ENCODE measurements at regions not wholly inside any gene's neighbourhood (a gene's known extent, or its start where the extent isn't known, plus 50 kb on each side); places are given as distances from the start of the nearest gene placed in this dataset.
"Not testable (repeated sequence)": the region's sequence is repeated elsewhere in the genome, so short reads cannot be mapped to it uniquely, and the experiment has no call there.

DNA sequence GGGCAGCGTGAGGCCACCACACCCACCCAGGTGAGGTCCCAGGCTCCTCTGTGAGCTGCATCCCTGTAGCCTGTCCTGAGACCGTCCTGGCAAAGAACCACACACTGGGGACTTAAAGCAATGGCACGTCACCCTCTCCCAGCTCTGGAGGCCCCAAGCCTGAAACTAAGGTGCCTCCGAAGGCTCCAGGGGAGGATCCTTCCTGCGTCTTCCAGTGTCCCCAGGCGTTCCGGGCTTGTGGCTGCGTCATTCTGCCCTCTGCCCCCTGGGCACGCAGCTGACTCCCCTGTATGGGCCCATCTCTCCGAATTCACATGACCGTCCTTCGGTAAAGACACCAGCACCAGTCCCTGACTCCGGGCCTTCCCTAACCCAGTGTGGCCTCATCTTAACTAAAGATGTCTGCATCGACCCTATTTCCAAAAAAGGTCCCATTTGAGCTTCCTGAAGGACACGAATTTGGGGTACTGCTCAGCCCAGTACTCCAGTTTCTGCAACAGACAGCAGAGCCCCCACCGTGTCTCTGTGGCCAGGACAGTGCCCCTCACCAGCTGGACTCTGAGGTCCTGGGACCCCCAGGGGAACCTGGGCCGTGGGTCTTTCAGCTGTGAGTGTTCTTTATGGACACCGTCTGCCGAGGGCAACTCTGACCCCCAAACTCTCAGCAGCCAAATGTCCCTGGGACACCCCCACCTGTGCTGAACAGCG lies 75.2 kb upstream of the CTDP1 start:
- H3K36me3 ChIP-seq (ENCODE audit: control insufficient read depth, insufficient read depth, low read length), result no peaks in the 10 kb centered on the region
- no peaks in the 10 kb centered on the region; the same call in 1 of the 2 replicates for H3K4me1 ChIP-seq (ENCODE audit: control insufficient read depth, insufficient read depth, low read length)
- H3K4me3 ChIP-seq (ENCODE audit: low read length), result no peak overlapping the region
- no peaks in the 10 kb centered on the region for H3K27me3 ChIP-seq (ENCODE audit: control insufficient read depth, insufficient read depth, low read length)
- H3K27ac ChIP-seq (ENCODE audit: low read length), result no peak overlapping the region
- H3K9me3 ChIP-seq (ENCODE audit: control insufficient read depth, insufficient read depth, low read length), result no peaks in the 10 kb centered on the region
- no CpG with 5 or more reads among the region's 20 CpGs for WGBS (ENCODE audit: insufficient coverage, insufficient read length)
- no peak for DNase-seq (ENCODE audit: low read depth, low spot score)

DNA sequence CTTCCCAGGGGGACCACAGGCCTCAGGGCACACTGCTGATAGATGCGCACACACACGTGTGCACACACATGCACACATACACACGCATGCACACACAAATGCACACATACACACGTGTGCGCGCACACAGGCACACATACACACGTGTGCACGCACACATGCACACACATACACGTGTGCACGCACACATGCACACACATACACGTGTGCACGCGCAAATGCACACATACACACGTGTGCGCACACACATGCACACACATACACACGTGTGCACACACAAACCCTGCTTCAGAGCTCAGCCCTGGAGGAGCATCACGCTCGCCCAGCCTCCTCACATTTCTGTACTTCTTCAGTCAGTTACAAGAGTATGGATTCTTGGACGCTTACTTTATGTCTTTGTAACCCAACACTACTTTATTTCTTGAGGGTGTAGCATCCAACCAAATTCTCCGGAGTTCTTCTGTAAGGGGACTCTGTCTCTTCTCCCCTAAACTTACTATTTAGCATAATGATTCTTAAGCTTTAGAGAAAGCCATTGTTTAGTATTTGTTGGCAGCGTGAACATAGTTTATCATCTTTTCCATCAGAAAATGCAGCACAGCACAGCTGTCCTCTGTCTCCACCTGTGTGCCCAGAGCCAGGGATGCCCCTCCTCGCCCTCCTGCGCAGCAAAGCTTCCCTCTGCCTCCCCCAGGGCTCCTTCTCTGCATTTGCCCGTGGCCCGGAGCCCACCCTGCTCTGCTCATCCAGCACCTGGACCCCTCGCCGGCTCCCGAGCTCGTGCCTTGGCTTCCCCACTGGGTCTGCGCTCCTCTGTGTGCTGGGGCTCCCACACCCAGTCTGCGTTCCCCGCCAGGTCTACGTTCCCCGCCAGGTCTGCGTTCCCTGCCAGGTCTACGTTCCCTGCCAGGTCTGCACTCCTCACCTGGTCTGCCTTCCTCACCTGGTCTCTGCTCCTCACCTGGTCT lies 74.4 kb upstream of the CTDP1 start:
- no peaks in the 10 kb centered on the region; the same call in 1 of the 2 replicates for H3K4me1 ChIP-seq (ENCODE audit: control insufficient read depth, insufficient read depth, low read length)
- no peaks in the 10 kb centered on the region for H3K9me3 ChIP-seq (ENCODE audit: control insufficient read depth, insufficient read depth, low read length)
- no peak overlapping the region for H3K4me3 ChIP-seq (ENCODE audit: low read length)
- H3K27me3 ChIP-seq (ENCODE audit: control insufficient read depth, insufficient read depth, low read length), result no peaks in the 10 kb centered on the region
- no peak overlapping the region for H3K27ac ChIP-seq (ENCODE audit: low read length)
- no CpG with 5 or more reads among the region's 36 CpGs for WGBS (ENCODE audit: insufficient coverage, insufficient read length)
- no peaks in the 10 kb centered on the region for H3K36me3 ChIP-seq (ENCODE audit: control insufficient read depth, insufficient read depth, low read length)
- no peak for DNase-seq (ENCODE audit: low read depth, low spot score)

DNA sequence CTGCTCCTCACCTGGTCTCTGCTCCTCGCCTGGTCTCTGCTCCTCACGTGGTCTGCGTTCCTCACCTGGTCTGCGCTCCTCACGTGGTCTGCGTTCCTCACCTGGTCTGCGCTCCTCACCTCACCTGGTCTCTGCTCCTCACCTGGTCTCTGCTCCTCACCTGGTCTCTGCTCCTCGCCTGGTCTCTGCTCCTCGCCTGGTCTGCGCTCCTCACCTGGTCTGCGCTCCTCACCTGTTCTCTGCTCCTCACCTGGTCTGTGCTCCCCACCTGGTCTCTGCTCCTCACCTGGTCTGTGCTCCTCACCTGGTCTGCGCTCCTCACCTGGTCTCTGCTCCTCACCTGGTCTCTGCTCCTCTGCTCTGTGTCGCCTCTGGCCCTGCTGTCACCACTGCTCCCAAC lies 73.5 kb upstream of the CTDP1 start:
- not testable (repeated sequence) for H3K4me1 ChIP-seq (ENCODE audit: control insufficient read depth, insufficient read depth, low read length); H3K4me3 ChIP-seq (ENCODE audit: low read length); H3K27me3 ChIP-seq (ENCODE audit: control insufficient read depth, insufficient read depth, low read length); H3K27ac ChIP-seq (ENCODE audit: low read length); H3K9me3 ChIP-seq (ENCODE audit: control insufficient read depth, insufficient read depth, low read length); H3K36me3 ChIP-seq (ENCODE audit: control insufficient read depth, insufficient read depth, low read length); DNase-seq (ENCODE audit: low read depth, low spot score)
- no CpG with 5 or more reads among the region's 13 CpGs for WGBS (ENCODE audit: insufficient coverage, insufficient read length)

DNA sequence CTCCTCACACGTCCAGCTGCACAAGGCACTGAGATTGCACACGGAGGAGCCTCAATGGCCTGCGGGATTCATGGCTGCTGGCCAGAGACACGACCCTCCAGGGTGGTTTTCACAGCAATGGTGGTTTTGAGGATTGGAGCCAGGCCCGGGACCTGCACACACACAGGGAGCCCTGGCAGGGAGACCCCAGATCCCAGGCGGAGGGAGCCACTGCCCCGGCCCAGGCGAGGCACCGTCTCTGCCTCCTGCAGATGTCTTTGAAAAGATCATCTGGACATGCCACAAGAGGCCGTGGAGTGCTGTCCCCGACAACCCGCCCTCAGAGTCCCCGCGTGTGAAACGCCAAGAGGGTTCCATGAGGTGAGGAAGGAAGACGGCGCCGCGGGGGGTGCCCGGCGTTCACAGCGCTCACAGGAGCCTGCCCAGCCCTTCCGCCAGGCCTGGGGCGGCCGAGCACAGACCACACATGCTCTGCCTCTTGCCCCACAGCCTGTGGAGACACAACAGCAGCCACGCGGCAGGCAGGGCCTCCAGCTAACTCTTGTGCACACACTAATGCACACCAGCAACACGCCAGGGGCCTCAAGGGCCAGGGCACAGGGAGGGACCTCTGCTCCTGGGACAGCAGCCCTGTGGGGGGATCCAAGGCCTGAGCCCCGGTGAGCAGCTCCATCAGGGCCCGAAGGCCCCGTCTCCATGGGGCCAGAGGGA lies 72.8 kb upstream of the CTDP1 start:
- Histone ChIP-seq H3K36me3 (ENCODE audit: control insufficient read depth, insufficient read depth, low read length) (no peaks in the 10 kb centered on the region), H3K4me1 (ENCODE audit: control insufficient read depth, insufficient read depth, low read length) (peaks cover 7% of the 10 kb centered on the region; the same call in 1 of the 2 replicates), H3K9me3 (ENCODE audit: control insufficient read depth, insufficient read depth, low read length) (no peaks in the 10 kb centered on the region), H3K27ac (ENCODE audit: low read length) (no peak overlapping the region), H3K27me3 (ENCODE audit: control insufficient read depth, insufficient read depth, low read length) (no peaks in the 10 kb centered on the region), H3K4me3 (ENCODE audit: low read length) (no peak overlapping the region)
- no peak for DNase-seq (ENCODE audit: low read depth, low spot score)
- no CpG with 5 or more reads among the region's 31 CpGs for WGBS (ENCODE audit: insufficient coverage, insufficient read length)

DNA sequence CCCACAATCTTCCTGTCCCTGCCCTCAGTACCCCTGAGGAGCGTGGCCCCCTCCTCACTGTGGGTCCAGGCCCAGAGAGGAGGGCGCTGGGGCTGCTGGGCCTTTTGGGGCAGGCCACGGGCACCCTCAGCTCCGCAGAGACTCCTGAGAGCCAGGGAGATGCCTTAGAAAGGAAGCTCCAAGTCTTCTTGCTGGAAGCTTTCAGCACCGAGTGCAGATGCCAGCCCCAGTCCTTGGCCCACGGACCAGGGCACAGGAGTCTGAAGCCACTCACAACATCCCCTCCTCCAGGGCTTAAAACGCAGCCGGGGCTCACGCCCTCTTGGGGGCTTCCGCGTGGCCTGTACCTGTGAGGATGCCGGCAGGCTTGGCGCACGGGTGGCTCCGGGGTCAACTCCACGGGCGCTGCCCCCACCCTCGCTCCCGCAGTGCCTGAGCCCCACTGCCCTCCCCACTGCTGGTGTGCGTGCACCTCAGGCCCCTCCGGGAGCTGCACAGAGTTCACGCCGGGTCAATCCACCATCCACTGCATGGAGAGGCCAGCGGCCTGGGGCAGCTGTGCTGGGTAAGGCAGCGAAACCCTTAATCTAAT lies 72.1 kb upstream of the CTDP1 start:
- H3K27me3 ChIP-seq (ENCODE audit: control insufficient read depth, insufficient read depth, low read length), result no peaks in the 10 kb centered on the region
- DNase-seq (ENCODE audit: low read depth, low spot score), result no peak

DNA sequence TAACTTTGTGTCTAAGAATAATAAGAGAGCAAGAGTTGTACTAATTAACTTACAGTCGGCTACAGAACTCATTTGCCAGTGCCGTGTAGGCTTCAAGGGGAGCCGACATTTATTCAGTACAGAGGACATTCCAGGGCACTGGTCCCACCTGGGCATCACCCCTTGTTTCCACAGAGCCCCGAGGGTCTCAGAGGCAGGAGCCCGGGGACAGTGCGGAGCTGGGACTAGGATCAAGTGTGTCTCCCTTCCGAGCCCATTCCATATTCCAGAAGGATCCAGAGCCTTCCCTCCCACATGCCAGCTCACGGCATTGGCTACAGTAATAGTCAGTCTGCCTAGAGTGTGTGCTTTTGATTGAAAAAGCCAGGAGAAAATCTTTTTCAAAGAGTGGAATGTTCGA lies 71.5 kb upstream of the CTDP1 start:
- Histone ChIP-seq H3K4me1 (ENCODE audit: control insufficient read depth, insufficient read depth, low read length) (peaks cover 7% of the 10 kb centered on the region; the same call in 1 of the 2 replicates), H3K27me3 (ENCODE audit: control insufficient read depth, insufficient read depth, low read length) (no peaks in the 10 kb centered on the region), H3K27ac (ENCODE audit: low read length) (no peak overlapping the region), H3K9me3 (ENCODE audit: control insufficient read depth, insufficient read depth, low read length) (no peaks in the 10 kb centered on the region), H3K36me3 (ENCODE audit: control insufficient read depth, insufficient read depth, low read length) (no peaks in the 10 kb centered on the region), H3K4me3 (ENCODE audit: low read length) (no peak overlapping the region)
- no peak for DNase-seq (ENCODE audit: low read depth, low spot score)
- no CpG with 5 or more reads among the region's 9 CpGs for WGBS (ENCODE audit: insufficient coverage, insufficient read length)

More for the DNA sequence above, 72.1 kb upstream of the CTDP1 start:
- Histone ChIP-seq H3K27ac (ENCODE audit: low read length) (no peak overlapping the region), H3K4me1 (ENCODE audit: control insufficient read depth, insufficient read depth, low read length) (peaks cover 7% of the 10 kb centered on the region; the same call in 1 of the 2 replicates), H3K9me3 (ENCODE audit: control insufficient read depth, insufficient read depth, low read length) (no peaks in the 10 kb centered on the region), H3K36me3 (ENCODE audit: control insufficient read depth, insufficient read depth, low read length) (no peaks in the 10 kb centered on the region), H3K4me3 (ENCODE audit: low read length) (no peak overlapping the region)
- WGBS (ENCODE audit: insufficient coverage, insufficient read length), result no CpG with 5 or more reads among the region's 25 CpGs

DNA sequence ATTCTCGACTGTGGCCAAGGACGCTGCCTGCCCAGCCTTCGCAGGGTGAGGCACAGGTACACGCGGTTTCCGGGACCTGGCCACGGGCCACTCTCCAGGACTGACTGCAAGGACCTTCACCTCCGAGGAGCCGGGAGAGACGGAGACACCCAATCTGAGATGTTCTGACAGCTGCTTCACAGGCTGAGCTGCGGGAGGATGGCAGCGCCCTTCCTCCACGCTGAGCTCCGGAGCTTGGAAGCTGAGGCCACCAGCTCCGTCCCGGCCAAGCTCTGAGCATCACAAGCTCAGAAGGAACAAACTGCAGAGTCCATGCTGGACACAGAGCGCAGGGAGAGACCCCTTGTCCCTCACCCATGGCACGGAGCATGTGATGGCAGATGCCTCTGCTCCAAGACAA lies 71.1 kb upstream of the CTDP1 start:
- no peak for DNase-seq (ENCODE audit: low read depth, low spot score)
- Histone ChIP-seq H3K4me3 (ENCODE audit: low read length) (no peak overlapping the region), H3K36me3 (ENCODE audit: control insufficient read depth, insufficient read depth, low read length) (no peaks in the 10 kb centered on the region), H3K27me3 (ENCODE audit: control insufficient read depth, insufficient read depth, low read length) (no peaks in the 10 kb centered on the region), H3K4me1 (ENCODE audit: control insufficient read depth, insufficient read depth, low read length) (peaks cover 7% of the 10 kb centered on the region; the same call in 1 of the 2 replicates), H3K27ac (ENCODE audit: low read length) (no peak overlapping the region), H3K9me3 (ENCODE audit: control insufficient read depth, insufficient read depth, low read length) (no peaks in the 10 kb centered on the region)
- no CpG with 5 or more reads among the region's 18 CpGs for WGBS (ENCODE audit: insufficient coverage, insufficient read length)

DNA sequence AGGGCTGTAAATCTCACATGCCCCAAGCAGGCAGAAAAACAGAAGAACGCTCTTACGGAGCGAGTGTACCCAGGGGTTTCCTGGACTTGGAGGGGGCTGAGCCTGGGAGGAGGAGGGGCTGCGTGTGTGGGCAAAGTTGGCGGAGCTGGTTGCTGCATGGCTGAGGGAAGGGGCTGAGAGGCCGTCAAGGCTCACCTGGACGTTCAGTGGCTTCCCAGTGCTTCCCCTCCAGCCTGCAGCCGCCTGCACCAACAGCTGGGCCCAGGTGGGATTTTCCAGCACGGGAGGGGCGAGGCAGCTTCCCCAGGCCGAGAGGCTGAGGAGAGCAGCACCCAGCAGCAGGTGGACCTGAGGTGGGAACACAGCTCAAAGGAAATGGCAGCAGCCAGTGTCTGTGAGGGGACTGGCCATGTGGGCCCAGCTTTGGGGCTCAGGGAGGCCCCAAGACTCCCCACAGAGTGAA lies 70.6 kb upstream of the CTDP1 start:
- no peaks in the 10 kb centered on the region for H3K9me3 ChIP-seq (ENCODE audit: control insufficient read depth, insufficient read depth, low read length)
- no CpG with 5 or more reads among the region's 11 CpGs for whole genome bisulfite sequencing (ENCODE audit: insufficient coverage, insufficient read length)
- peaks cover 7% of the 10 kb centered on the region; the same call in 1 of the 2 replicates for H3K4me1 ChIP-seq (ENCODE audit: control insufficient read depth, insufficient read depth, low read length)
- no peaks in the 10 kb centered on the region for H3K36me3 ChIP-seq (ENCODE audit: control insufficient read depth, insufficient read depth, low read length)
- H3K4me3 ChIP-seq (ENCODE audit: low read length), result no peak overlapping the region
- H3K27ac ChIP-seq (ENCODE audit: low read length), result no peak overlapping the region
- H3K27me3 ChIP-seq (ENCODE audit: control insufficient read depth, insufficient read depth, low read length), result no peaks in the 10 kb centered on the region
- DNase-seq (ENCODE audit: low read depth, low spot score), result no peak

DNA sequence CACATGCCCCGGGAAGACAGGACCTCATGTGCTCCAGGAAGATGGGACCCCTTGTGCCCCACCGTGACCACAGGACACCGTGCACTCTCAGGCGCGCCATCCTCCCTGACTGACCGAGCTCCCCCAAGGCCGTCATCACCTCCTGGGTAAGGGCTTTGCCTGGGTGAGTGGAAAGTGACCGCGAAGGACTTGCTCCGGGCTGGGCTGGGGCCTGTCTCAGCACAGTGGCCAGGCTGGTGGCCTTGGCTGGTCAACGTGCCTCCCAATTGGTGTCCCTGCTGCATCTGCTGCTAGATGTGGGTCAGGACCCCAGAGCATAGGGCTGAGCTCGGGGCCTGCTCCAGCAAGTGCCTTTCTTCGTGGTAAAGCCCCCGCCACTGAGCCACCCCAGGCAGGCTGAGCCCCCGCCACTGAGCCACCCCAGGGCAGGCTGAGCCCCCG lies 69.7 kb upstream of the CTDP1 start:
- no peak for DNase-seq (ENCODE audit: low read depth, low spot score)
- Histone ChIP-seq H3K36me3 (ENCODE audit: control insufficient read depth, insufficient read depth, low read length) (no peaks in the 10 kb centered on the region), H3K4me1 (ENCODE audit: control insufficient read depth, insufficient read depth, low read length) (peaks cover 7% of the 10 kb centered on the region; the same call in 1 of the 2 replicates), H3K27ac (ENCODE audit: low read length) (no peak overlapping the region), H3K4me3 (ENCODE audit: low read length) (no peak overlapping the region), H3K9me3 (ENCODE audit: control insufficient read depth, insufficient read depth, low read length) (no peaks in the 10 kb centered on the region), H3K27me3 (ENCODE audit: control insufficient read depth, insufficient read depth, low read length) (no peaks in the 10 kb centered on the region)
- no CpG with 5 or more reads among the region's 16 CpGs for WGBS (ENCODE audit: insufficient coverage, insufficient read length)

Measured in iPS DF 6.9 (cell line).